SH-SY5Y (cell line): ENCODE measurements at regions not wholly inside any gene's neighbourhood (a gene's known extent, or its start where the extent isn't known, plus 50 kb on each side); places are given as distances from the start of the nearest gene placed in this dataset.

Experiments
- GATA2 ChIP-seq: IDR thresholded peaks from 2 replicates; pipeline ENCODE4 v1.6.1; 2011; ENCODE audit warnings: mild to moderate bottlenecking, low read depth, low read length
- GATA3 ChIP-seq: IDR thresholded peaks from 2 replicates; pipeline ENCODE4 v1.6.1; 2011; ENCODE audit warnings: low read depth, mild to moderate bottlenecking, low read length, moderate library complexity

DNA sequence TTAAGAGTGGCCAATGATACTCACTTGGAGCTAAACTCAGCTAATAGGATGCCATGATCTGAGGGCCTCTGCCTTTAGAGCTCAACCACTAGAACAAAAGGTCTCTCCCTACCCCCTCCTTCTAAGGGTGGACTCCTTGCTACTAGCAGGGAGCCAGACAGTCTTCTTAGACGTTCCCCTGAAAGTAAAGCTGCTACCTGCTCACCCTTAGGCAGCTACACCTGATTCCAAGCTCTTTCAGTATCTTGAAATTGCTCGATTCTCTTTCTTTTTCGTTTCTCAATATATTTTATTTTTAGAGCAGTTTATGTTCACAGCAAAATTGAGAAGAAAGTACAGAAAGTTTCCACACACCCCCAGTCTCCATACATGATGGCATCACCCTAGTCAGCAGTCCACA, 112.6 kb upstream of the KCNJ15 start:
- no peak for TF ChIP-seq GATA2
- TF ChIP-seq GATA3: no peak

DNA sequence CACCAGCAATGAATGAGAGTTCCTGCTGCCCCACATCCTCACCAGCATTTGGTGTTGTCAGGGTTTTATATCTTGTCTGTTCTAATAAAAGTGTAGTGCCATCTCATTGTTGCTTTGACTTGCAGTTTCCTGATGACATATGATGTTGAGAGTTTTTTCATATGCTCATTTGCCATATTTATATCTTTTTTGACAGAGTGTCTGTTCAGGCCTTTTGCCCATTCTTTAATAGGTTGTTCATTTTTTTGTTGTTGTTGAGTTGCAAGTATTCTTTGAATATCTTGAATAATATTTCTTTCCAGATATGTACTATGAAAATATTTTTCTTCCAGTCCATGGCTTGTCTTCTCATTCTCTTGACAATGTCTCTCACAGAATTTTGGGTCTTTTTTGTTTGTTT, 111.7 kb upstream of the KCNJ15 start:
- TF ChIP-seq GATA2 (no peak), GATA3 (no peak)

DNA sequence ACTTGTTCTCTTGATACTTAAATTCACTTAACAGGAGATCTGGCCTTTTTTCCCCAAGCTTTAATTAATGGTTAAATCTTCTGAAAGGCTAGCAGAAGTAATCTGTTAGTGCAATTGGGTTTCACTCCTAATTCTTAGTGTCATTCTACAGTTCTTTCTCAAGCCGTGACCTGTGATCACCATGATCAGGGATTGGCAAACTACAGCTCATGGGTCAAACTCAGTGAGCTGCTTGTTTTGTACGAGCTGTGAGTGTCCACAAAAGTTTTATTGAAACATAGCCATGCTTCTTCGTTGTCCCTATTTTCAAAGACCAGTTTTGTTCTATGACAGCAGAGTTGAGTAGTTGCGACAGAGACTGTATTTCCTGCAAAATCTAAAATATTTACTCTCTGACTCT, 109.4 kb upstream of the KCNJ15 start:
- TF ChIP-seq GATA2: no peak
- no peak for TF ChIP-seq GATA3

DNA sequence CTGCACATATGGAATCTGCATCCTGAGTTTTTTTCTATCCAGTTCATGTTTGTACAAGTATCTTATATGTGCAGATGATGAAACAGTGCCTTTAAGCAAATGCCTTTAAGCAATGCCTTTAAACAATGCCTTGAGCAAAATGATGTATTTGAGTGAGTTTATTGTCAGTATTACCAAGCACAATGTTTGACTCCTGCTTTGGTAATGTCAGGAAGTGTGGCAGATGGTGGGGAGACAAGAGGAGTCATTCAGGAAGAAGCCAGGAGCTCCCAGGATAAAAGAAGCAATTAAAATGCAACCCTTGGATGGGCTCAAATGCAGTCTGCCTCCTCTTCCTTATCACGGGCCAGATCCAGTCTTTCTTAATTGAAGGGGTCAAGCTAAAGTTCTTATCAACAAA, 108.7 kb upstream of the KCNJ15 start:
- TF ChIP-seq GATA2: no peak
- TF ChIP-seq GATA3: no peak

DNA sequence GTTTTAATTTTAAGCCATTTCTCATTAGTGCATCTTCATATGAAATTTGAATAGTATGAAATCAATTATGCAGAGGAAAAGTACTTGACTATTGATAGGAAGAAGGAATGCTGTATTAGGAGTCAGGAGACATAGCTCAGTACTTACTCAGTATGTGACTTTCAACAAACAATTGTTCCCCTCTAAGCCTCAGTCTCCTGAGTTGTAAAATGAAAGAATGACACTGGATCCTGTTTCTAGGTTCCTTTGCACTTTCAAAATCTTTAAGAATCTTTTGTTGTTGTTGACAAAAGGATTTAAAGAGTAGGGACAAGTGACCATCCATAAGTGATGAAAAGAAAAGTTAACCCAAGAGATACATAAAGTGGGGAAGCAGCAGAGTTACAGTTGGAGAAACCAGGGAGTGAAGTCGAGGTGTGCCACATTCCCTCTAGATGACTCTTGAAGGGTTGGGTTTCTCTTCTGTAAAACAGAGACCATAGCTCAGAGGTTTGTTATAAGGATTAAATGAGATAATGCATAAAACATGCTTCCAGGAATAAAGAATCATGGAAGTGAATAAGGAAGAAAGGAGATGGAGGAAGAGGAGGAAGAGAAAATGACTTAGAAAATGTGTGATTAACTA, 105.7 kb upstream of the KCNJ15 start:
- TF ChIP-seq GATA2: no peak
- TF ChIP-seq GATA3: no peak

DNA sequence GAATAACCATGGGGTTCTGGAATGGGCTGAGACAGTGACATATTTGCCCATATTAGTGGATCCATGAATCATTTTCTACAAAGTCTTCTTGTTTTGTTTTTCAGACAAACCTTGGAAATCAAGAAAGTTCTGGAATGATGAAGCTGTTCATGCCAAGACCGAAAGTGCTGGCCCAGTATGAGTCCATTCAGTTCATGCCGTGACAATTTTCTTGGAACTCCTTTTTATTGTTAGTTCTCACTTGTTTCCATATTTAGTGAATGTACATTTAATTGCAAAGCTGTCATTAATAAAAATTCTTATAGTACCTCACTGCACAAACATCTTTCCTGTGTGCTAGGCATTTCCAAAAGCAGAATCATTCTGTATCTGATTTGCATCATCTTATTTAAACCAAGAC, 100.6 kb upstream of the KCNJ15 start:
- no peak for TF ChIP-seq GATA2
- no peak for TF ChIP-seq GATA3

DNA sequence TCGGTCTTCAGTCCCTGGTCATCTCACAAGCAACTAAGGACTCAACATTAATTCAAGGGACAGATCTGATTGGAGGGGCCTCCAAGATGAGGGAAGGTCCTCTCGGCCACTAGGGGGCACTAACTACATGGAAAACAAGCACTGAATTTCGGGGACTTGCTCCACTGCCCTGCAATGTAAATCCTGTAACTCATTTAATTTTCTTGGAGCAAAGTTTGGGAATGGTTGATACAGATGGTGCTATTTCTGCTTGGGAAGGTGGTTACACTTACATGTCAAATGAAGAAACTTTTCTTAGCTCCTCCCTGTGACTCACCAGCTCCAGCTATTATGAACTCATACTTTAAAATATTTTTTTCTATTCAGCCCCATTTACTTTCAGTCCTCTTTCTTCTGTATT, 97.4 kb upstream of the KCNJ15 start:
- TF ChIP-seq GATA2 (no peak), GATA3 (no peak)

DNA sequence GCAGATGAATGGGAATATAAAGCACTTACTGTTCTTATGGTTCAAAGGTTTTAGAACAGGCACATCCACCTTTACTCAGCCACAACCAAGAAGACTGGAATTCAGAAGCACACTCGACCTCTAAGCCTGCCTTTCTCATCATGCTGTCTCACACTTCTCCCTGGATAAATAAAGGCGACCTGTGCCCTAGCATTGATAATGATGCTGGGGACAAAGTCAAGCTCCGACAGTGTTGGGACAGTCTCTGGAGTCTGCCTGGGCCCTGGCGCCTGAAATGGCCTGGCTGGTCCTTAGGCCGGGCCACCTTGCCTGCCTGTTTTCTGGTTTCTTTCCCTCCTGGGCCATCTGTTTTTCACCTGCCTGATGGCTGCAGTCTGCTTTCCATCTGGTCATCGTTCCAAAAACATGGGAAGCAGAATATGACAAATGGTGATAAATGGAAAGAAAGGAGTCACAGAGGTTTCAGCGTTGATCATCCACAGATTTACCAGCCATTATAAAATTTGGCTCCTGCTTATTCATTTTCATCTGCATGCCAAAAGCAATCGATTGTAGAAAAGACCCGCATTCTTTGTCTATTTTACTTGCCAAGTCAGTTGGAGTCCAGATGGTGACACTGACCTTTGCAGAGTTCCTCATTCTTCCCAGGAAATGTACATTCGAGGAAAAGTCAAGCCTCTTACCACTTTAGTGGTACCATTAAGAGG, 91.2 kb upstream of the KCNJ15 start:
- no peak for TF ChIP-seq GATA2
- no peak for TF ChIP-seq GATA3

DNA sequence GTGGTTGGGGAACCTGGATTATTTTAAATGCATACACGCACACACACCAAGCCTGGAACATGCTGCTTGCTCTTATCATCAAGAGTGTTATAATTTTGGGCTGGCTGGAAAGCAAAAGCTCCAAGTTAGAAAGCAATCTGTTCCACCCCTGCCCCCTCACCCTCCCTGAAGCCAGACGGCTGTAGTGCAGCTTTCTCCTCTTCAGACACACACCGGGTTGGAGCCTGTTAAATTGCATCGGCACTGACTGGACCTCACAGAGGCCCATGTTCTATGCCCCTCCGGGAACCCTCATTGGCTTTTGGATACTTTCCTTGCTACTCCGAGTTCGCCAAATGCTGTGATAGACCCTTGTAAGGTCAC, 90.6 kb upstream of the KCNJ15 start:
- TF ChIP-seq GATA3: no peak
- no peak for TF ChIP-seq GATA2

DNA sequence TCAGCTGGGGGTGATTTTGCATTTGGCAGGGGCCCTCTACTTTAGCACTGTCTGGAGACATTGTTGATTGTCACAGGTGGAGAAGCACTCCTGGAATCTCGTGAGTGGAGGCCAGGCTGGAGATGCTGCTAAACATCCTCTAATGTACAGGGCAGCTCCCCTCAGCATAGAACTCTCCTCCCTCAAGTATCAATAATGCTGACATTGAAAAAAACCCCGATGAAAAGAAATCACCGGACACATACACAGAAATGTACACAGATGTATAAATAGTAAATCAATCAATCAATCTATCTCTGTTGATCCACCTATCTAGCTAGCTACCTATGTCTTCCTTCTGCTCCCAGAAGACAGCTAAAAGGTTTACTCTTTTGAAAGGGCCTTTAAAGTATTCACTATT, 89.4 kb upstream of the KCNJ15 start:
- no peak for TF ChIP-seq GATA3
- no peak for TF ChIP-seq GATA2

DNA sequence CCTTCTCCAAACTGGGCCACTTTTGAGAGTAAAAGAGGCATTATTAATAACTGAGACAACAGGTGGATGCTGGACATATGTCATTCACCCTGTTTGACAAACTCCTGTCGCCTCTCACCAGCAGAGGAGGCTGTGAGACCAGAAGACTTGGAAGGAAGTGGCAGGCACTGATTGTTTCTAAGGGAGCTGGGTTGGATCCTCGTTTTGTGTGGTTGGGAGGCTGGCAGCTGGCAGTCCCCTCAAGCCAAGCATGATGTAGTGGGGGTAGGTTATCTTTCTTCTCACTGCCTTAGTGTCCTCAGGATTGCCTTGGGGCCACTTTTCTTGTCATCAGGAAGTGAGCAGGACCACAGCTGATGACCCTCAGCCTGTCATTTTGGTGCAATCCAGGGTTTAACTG, 86.5 kb upstream of the KCNJ15 start:
- TF ChIP-seq GATA3: no peak
- no peak for TF ChIP-seq GATA2

DNA sequence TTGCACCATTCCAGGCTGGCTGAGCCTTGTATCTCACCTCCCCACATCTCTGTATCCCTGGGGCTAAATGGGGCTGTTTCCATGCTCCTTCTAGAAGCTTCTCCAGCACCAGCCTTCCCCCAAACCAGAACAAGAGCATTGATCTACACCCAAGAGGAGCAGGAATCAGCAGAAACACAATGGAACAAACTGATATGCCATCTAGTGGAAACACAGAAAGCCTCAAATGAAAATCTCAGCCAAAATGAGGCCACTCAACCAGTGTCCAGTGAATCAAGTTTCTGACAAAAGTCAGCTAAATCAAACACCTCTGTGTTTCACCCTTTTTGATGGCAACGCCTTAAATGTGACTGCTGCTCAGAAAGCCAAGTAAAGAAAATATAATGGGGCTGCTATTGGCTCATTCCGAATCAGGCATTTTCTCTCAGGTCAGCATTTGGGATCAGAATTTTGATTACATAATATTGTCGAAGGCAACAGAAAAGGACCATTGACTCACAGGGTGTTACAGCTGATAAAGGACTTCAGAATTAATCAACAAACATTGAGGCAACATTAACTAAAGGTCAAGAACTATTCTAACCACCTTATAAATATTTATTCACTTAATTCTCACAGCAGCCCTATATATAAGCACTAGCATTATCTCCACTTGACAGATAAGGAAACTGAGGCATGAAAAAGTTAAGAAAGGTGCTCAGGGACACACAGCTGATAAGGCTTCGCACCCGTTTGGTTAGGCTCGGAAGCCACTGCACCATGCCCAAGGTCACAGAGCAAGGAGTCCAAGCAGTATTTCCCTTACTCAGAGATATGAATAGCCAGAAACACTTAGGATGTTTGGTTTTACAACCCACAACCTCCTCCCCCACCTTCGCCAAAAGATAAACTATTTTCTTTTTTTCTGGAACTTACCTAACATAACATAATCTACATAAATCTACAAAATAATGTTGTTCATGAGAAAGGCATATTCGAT, 85.8 kb upstream of the KCNJ15 start:
- TF ChIP-seq GATA2: no peak
- no peak for TF ChIP-seq GATA3

DNA sequence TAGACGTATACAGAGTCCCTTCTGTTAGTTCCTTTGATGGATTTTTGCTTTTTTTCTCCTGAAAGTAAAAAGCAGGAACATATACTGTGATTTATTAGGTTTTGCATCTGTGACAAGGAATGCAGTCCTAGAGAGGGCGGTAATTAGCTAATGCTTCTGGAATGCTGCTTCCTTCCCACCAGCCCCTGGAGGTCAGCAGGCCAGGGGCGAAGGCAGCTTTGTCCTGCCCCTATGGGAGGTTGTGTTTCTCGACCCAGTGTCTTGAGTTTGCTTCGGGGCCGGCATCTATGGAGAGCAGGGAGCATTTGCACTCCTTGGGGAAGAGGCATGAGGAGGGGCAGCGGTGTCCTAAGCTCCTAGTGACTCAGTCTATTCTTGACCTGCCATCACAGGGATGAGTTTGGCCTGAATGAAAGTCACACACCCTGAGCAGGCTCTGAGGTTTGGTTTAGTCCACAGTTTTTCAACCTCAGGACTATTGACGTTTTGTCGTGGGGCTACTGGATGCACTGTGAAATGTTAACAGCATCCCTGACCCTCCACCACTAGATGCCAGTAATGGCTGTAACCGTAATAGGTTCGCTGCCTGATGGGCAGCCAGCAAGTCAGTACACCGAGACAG, 85.0 kb upstream of the KCNJ15 start:
- TF ChIP-seq GATA2 (no peak), GATA3 (no peak)
